ENCODE measurements at regions not wholly inside any gene's neighbourhood (a gene's known extent, or its start where the extent isn't known, plus 50 kb on each side); places are given as distances from the start of the nearest gene placed in this dataset.

DNA sequence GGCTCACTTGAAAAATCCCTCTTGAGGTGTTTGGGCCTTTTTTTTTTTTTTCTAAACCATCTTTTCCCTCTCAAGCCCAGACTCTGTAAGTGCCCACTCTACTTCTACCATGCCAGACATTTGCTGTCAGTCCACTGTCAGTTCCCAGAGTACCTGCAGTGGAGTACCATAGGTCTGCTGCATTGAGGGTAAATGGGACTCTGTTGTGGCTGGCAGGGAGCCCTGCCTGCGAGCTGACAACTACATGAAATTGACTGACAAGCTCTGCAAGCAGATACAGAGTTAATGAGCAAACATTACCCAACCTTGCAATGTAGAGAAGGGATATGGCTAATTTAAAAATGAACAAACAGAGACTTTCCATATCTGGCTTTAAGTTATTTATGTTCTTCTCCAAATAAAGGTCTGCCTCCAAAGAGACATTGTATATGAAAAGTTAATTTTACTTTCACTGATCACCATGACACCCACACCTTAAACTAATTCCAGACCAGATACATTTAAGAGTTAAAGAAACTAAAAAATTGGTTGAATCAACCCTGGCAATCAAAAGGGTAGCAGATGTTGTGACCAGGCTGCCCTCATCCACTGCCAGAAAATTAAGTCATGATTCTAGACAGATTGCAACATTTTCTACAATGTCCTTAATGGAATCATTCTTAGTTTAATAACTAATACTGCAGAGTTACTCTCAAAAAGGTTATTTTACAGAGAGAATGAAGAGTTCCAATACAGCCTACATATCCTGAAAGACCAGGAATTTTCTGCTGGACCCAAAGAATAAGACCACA lies 100.4 kb upstream of the PAM start:
- TF ChIP-seq, protein P1, sequence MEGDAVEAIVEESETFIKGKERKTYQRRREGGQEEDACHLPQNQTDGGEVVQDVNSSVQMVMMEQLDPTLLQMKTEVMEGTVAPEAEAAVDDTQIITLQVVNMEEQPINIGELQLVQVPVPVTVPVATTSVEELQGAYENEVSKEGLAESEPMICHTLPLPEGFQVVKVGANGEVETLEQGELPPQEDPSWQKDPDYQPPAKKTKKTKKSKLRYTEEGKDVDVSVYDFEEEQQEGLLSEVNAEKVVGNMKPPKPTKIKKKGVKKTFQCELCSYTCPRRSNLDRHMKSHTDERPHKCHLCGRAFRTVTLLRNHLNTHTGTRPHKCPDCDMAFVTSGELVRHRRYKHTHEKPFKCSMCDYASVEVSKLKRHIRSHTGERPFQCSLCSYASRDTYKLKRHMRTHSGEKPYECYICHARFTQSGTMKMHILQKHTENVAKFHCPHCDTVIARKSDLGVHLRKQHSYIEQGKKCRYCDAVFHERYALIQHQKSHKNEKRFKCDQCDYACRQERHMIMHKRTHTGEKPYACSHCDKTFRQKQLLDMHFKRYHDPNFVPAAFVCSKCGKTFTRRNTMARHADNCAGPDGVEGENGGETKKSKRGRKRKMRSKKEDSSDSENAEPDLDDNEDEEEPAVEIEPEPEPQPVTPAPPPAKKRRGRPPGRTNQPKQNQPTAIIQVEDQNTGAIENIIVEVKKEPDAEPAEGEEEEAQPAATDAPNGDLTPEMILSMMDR (IDR thresholded peaks at IDR 0.05) = no peak
- TF ChIP-seq POLR2A (IDR thresholded peaks at IDR 0.05) = no peak
- WGBS, 2 donors = 63 to 75% methylated on average over 1 of the region's 1 CpG
- intact Hi-C loops (cut with DNase I) = no loop called here
- Histone ChIP-seq H3K4me1 (peaks cover 0 to 5% (median 0%) of the 10 kb centered on the region in 3 donors), H3K27ac (no peak overlapping the region), H3K4me3 (no peak overlapping the region), H3K27me3 (peaks cover 0 to 4% (median 0%) of the 10 kb centered on the region in 4 donors), H3K9me3 (no peaks in the 10 kb centered on the region), H3K36me3 (no peaks in the 10 kb centered on the region)
- no peak for DNase-seq

DNA sequence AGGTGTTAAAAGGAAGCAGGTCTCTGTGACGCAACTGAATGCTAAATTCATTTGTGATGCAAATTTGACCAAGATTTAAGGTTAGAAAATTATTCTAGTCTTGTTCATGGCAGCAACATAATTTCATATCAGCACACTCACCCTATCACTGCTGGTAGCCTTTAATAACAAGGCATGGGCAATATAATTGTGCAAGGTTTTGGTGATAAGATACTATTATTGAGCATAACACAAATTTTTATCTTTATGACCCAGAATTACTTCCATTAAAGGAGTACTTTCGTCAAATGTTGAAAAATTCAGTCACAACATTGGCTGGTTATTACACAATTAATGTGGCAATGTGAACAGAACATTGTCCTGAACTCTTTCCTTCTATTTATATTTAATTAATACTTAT lies 96.0 kb upstream of the PAM start:
- no peak for TF ChIP-seq POLR2A (IDR thresholded peaks at IDR 0.05)
- TF ChIP-seq, protein P1 (IDR thresholded peaks at IDR 0.05) = no peak

DNA sequence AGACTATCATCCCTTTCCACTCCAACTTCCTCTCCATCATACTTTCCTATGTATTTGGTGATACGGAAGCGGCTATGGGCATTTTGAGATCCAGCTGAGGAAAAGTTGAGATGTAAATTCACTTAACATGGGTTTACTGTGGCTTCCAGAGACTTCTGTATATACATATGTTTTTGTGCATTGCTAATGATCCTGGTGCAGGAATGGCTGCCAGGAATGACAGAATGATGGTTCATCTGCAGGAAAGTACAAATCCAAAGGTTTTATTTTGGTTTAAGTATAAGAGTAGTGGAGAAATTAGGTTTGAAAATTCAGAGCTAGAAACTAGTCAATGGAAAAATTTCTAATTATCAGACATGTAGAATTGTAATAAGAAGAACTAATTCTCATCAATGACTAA lies 95.0 kb upstream of the PAM start:
- WGBS, 2 donors = 87 to 89% methylated on average over 2 of the region's 2 CpGs
- no peaks in the 10 kb centered on the region for H3K36me3 ChIP-seq
- TF ChIP-seq, protein P1 (IDR thresholded peaks at IDR 0.05) = no peak
- TF ChIP-seq POLR2A (IDR thresholded peaks at IDR 0.05) = no peak
- H3K27me3 ChIP-seq = peaks cover 0 to 4% (median 0%) of the 10 kb centered on the region in 4 donors
- H3K4me1 ChIP-seq = peaks cover 0 to 24% (median 5%) of the 10 kb centered on the region in 3 donors
- intact Hi-C loops (cut with DNase I) = no loop called here
- no peak overlapping the region for H3K27ac ChIP-seq
- DNase-seq = no peak
- H3K4me3 ChIP-seq = no peak overlapping the region
- H3K9me3 ChIP-seq = no peaks in the 10 kb centered on the region

More for the DNA sequence above, 96.0 kb upstream of the PAM start:
- H3K4me1 ChIP-seq = peaks cover 0 to 15% (median 0%) of the 10 kb centered on the region in 3 donors
- H3K9me3 ChIP-seq = no peaks in the 10 kb centered on the region
- H3K27me3 ChIP-seq = peaks cover 0 to 4% (median 0%) of the 10 kb centered on the region in 4 donors
- H3K36me3 ChIP-seq = no peaks in the 10 kb centered on the region
- H3K4me3 ChIP-seq = no peak overlapping the region
- no peak overlapping the region for H3K27ac ChIP-seq
- intact Hi-C loops (cut with DNase I) = no loop called here
- WGBS, 2 donors = 61 to 64% methylated on average over 2 of the region's 2 CpGs
- DNase-seq = no peak

DNA sequence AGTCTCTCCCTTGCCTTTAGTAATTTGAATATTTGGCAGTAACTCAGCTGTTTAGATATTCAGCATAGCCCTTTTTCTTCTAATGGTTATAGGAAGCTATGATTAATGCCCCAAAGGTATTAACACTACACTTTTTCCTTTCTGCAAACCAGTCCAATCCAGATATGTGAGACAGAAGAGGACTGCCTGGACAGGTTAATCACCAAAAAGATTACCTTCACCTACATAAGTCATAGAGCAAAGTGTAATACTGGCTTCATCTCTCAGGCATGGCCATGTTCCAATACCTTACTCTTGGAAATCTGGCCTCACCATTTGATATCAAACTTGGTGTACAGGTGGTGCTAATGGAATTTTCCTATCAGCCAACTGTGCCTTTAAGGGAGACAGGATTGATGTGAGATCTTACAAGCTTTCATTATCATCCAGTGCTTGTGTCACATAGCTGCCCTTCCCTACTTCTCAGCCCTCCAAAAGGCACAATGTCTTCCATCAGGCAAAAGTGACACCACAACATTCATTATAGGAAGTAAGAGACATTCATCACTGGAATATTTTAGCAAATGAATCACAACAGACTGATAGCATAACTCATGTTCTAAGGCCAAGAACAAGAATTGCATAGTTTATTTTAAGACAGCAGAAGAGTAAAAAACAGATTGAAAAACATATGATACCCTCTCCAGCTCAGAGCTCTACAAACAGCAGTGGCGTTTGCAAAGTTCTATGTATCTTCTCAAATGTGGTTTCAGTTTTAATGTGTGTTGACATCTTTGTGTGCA lies 91.2 kb upstream of the PAM start:
- H3K36me3 ChIP-seq = no peaks in the 10 kb centered on the region
- DNase-seq = no peak
- no peaks in the 10 kb centered on the region for H3K9me3 ChIP-seq
- H3K27ac ChIP-seq = peak overlapping the region in 2 of 4 donors; percentile 56 to 62
- H3K27me3 ChIP-seq = no peaks in the 10 kb centered on the region
- H3K4me1 ChIP-seq = peaks cover 0 to 55% (median 5%) of the 10 kb centered on the region in 3 donors
- no peak for TF ChIP-seq POLR2A (IDR thresholded peaks at IDR 0.05)
- TF ChIP-seq, protein P1 (IDR thresholded peaks at IDR 0.05) = no peak
- intact Hi-C loops (cut with DNase I) = no loop called here
- H3K4me3 ChIP-seq = peak overlapping the region in 1 of 4 donors; percentile 0
- 14 to 22% methylated on average over 1 of the region's 1 CpG for WGBS, 2 donors
